SK-N-SH (cell line): ENCODE measurements at regions not wholly inside any gene's neighbourhood (a gene's known extent, or its start where the extent isn't known, plus 50 kb on each side); places are given as distances from the start of the nearest gene placed in this dataset.
A peak's percentile ranks its signal among the peaks of the same experiment; 100 is the strongest.

Source experiments
- CTCF ChIA-PET: fragments of 300-600, 350-600 bp; formaldehyde crosslinking; extraction: SDS; loops from one replicate; lab custom pipeline; 2021; lab: Yijun Ruan, JAX
- POLR2A ChIA-PET: fragments of 350-600 bp; sonication (Branson Sonifier 250); formaldehyde crosslinking; extraction: SDS; loops from one replicate; lab custom pipeline; 2020; ENCODE audit warnings: antibody characterized with exemption, inconsistent platforms; lab: Yijun Ruan, JAX
- DNase-seq: peaks from one replicate; pipeline ENCODE4 v3.0.0; 2012
- H2AFZ ChIP-seq: fragments of 200-600 bp; sonication (generic); 2 replicates; pipeline ENCODE4 v1.8.1; 2016; ENCODE audit warnings: antibody characterized with exemption, mild to moderate bottlenecking, low read depth
- H3F3A ChIP-seq: fragments of 200-600 bp; sonication (generic); replicated peaks from 2 replicates; pipeline ENCODE3; 2016; ENCODE audit warnings: antibody characterized with exemption, mild to moderate bottlenecking; ENCODE audit not compliant: insufficient read depth
- H3K27ac ChIP-seq, 2 experiments: fragments of 200-500 bp in 1 of 2; fragments of 200-600 bp in 1 of 2; sonication (Bioruptor generic) in 1 of 2; sonication (generic), shearing (Covaris generic) in 1 of 2; 2 replicates each; pipeline versions ENCODE4 v1.5.1 to v1.6.1; 2014 to 2016; ENCODE audit warnings: low read depth in 2 of 2, inconsistent platforms in 1 of 2, low read length in 1 of 2, mild to moderate bottlenecking in 1 of 2, mixed read lengths in 1 of 2
- H3K27me3 ChIP-seq: fragments of 200-600 bp; sonication (generic), shearing (Covaris generic); 2 replicates; pipeline ENCODE4 v1.6.1; 2016; ENCODE audit warnings: mixed run types; ENCODE audit not compliant: insufficient read depth
- H3K36me3 ChIP-seq, 2 experiments: fragments of 200-500 bp in 1 of 2; fragments of 200-600 bp in 1 of 2; sonication (Bioruptor generic) in 1 of 2; sonication (generic) in 1 of 2; replicated peaks in 1 of 2; 2 replicates each; pipeline versions ENCODE3 to v1.5.1; 2014 to 2016; ENCODE audit warnings: low read length in 1 of 2, mild to moderate bottlenecking in 1 of 2; ENCODE audit not compliant: insufficient read depth in 2 of 2, control insufficient read depth in 1 of 2
- H3K4me1 ChIP-seq, 2 experiments: fragments of 200-500 bp in 1 of 2; fragments of 200-600 bp in 1 of 2; sonication (Bioruptor generic) in 1 of 2; sonication (generic), shearing (Covaris generic) in 1 of 2; 2 replicates each; pipeline versions ENCODE4 v1.5.1 to v1.6.1; 2014 to 2016; ENCODE audit warnings: low read depth in 1 of 2, low read length in 1 of 2, mixed run types in 1 of 2; ENCODE audit not compliant: insufficient read depth in 2 of 2, control insufficient read depth in 1 of 2
- H3K4me2 ChIP-seq: fragments of 200-600 bp; sonication (generic), shearing (Covaris generic); 2 replicates; pipeline ENCODE4 v1.6.1; 2017; ENCODE audit warnings: mixed run types
- H3K4me3 ChIP-seq, 2 experiments: fragments of 200-500 bp in 1 of 2; fragments of 200-600 bp in 1 of 2; sonication (Bioruptor generic) in 1 of 2; sonication (generic), shearing (Covaris generic) in 1 of 2; 2 replicates each; pipeline versions ENCODE4 v1.5.1 to v1.8.1; 2014 to 2016; ENCODE audit warnings: low read depth in 2 of 2, inconsistent platforms in 1 of 2, low read length in 1 of 2, mild to moderate bottlenecking in 1 of 2, mixed read lengths in 1 of 2, moderate library complexity in 1 of 2
- H3K79me2 ChIP-seq: fragments of 200-600 bp; sonication (generic); 2 replicates; pipeline ENCODE4 v1.8.1; 2017; ENCODE audit warnings: mild to moderate bottlenecking; ENCODE audit not compliant: insufficient read depth
- H3K9ac ChIP-seq: fragments of 200-600 bp; sonication (generic); 2 replicates; pipeline ENCODE4 v1.6.1; 2017; ENCODE audit warnings: mixed run types
- H3K9me2 ChIP-seq: fragments of 200-600 bp; sonication (generic); 2 replicates; pipeline ENCODE4 v1.6.1; 2017; ENCODE audit warnings: mixed run types
- H3K9me3 ChIP-seq: fragments of 200-600 bp; sonication (generic); 2 replicates; pipeline ENCODE4 v1.6.1; 2017; ENCODE audit warnings: mixed run types, mild to moderate bottlenecking, moderate library complexity
- H4K20me1 ChIP-seq: fragments of 200-600 bp; sonication (generic); 2 replicates; pipeline ENCODE4 v1.6.1; 2017; ENCODE audit warnings: mild to moderate bottlenecking, mixed run types; ENCODE audit not compliant: insufficient read depth
- CHD2 ChIP-seq: fragments of 150-350 bp; IDR thresholded peaks from 2 replicates; pipeline ENCODE4 v1.6.1; 2018; ENCODE audit warnings: low read length; ENCODE audit not compliant: partially characterized antibody
- CTCF ChIP-seq: fragments of 200-600 bp; sonication (generic); IDR thresholded peaks from 2 replicates; pipeline ENCODE4 v1.6.1; 2017; ENCODE audit warnings: antibody characterized with exemption, mild to moderate bottlenecking, moderate library complexity
- ELF1 ChIP-seq: IDR thresholded peaks from 2 replicates; pipeline ENCODE4 v1.4.0; 2012
- EP300 ChIP-seq, 2 experiments: IDR thresholded peaks; 2 replicates each; pipeline versions ENCODE4 v1.4.0 to v1.6.1; 2012; ENCODE audit warnings: borderline replicate concordance in 1 of 2, low read depth in 1 of 2, low read length in 1 of 2
- EZH2phosphoT487 ChIP-seq: fragments of 200-600 bp; sonication (generic); IDR thresholded peaks from 2 replicates; pipeline ENCODE4 v1.6.1; 2017; ENCODE audit warnings: low read depth, mixed run types, mild to moderate bottlenecking, antibody characterized with exemption, moderate library complexity, borderline replicate concordance
- FOSL2 ChIP-seq: IDR thresholded peaks from 2 replicates; pipeline ENCODE4 v1.4.0; 2012; ENCODE audit warnings: low read depth, mild to moderate bottlenecking, moderate library complexity, borderline replicate concordance
- FOXM1 ChIP-seq: IDR thresholded peaks from 2 replicates; pipeline ENCODE4 v1.4.0; 2012; ENCODE audit warnings: low read depth, mild to moderate bottlenecking
- GABPA ChIP-seq: IDR thresholded peaks from 2 replicates; pipeline ENCODE4 v1.4.0; 2012; ENCODE audit warnings: low read depth, mild to moderate bottlenecking
- GATA2 ChIP-seq: sonication (generic); formaldehyde crosslinking; IDR thresholded peaks from 2 replicates; pipeline ENCODE4 v1.5.0; 2020; ENCODE audit warnings: mild to moderate bottlenecking, missing genetic modification reagents
- MAX ChIP-seq: IDR thresholded peaks from 2 replicates; pipeline ENCODE4 v1.4.0; 2012; ENCODE audit warnings: low read depth
- MEF2A ChIP-seq: IDR thresholded peaks from 2 replicates; pipeline ENCODE4 v1.4.0; 2012; ENCODE audit warnings: low read depth, borderline replicate concordance
- MXI1 ChIP-seq: IDR thresholded peaks from 2 replicates; pipeline ENCODE4 v1.6.1; 2012; ENCODE audit warnings: mild to moderate bottlenecking, low read depth, low read length, improper control_type of control experiment
- NRF1 ChIP-seq: IDR thresholded peaks from 2 replicates; pipeline ENCODE4 v1.6.1; 2012; ENCODE audit warnings: low read depth, mild to moderate bottlenecking, low read length
- POLR2AphosphoS5 ChIP-seq: IDR thresholded peaks from 2 replicates; pipeline ENCODE4 v1.6.1; 2012; ENCODE audit warnings: low read depth, low read length
- RAD21 ChIP-seq: IDR thresholded peaks from 2 replicates; pipeline ENCODE4 v1.6.1; 2012; ENCODE audit warnings: mild to moderate bottlenecking, low read length
- RCOR1 ChIP-seq: fragments of 150-350 bp; IDR thresholded peaks from 2 replicates; pipeline ENCODE4 v1.6.1; 2017; ENCODE audit warnings: antibody characterized with exemption, low read length
- REST ChIP-seq: IDR thresholded peaks from 2 replicates; pipeline ENCODE4 v1.6.1; 2012; ENCODE audit warnings: mild to moderate bottlenecking, low read depth, low read length, moderate library complexity
- RXRA ChIP-seq: IDR thresholded peaks from 2 replicates; pipeline ENCODE4 v1.4.0; 2012; ENCODE audit warnings: low read depth, mild to moderate bottlenecking, borderline replicate concordance
- SMC3 ChIP-seq: IDR thresholded peaks from 2 replicates; pipeline ENCODE4 v1.6.1; 2012; ENCODE audit warnings: low read depth, low read length, improper control_type of control experiment
- TAF1 ChIP-seq: IDR thresholded peaks from 2 replicates; pipeline ENCODE4 v1.6.1; 2012; ENCODE audit warnings: low read depth, mild to moderate bottlenecking, low read length, moderate library complexity, borderline replicate concordance
- TCF12 ChIP-seq: IDR thresholded peaks from 2 replicates; pipeline ENCODE4 v1.4.0; 2012
- YY1 ChIP-seq: IDR thresholded peaks from 2 replicates; pipeline ENCODE4 v1.4.0; 2012; ENCODE audit warnings: low read depth, mild to moderate bottlenecking
- ZBTB33 ChIP-seq: IDR thresholded peaks from 2 replicates; pipeline ENCODE4 v1.4.0; 2012; ENCODE audit warnings: low read depth, borderline replicate concordance
- WGBS: methylation state at CpG from one replicate; pipeline ENCODE4 v1.1.6; 2017; ENCODE audit warnings: low lambda C conversion rate; 5-methylcytosine and 5-hydroxymethylcytosine counted together
- TF ChIP-seq, protein P1 (sequence below): IDR thresholded peaks from 2 replicates; pipeline ENCODE4; 2012
- TF ChIP-seq, protein P2 (sequence below): IDR thresholded peaks from 2 replicates; pipeline ENCODE4 v1.4.0; 2012; ENCODE audit warnings: low read depth, borderline replicate concordance

DNA sequence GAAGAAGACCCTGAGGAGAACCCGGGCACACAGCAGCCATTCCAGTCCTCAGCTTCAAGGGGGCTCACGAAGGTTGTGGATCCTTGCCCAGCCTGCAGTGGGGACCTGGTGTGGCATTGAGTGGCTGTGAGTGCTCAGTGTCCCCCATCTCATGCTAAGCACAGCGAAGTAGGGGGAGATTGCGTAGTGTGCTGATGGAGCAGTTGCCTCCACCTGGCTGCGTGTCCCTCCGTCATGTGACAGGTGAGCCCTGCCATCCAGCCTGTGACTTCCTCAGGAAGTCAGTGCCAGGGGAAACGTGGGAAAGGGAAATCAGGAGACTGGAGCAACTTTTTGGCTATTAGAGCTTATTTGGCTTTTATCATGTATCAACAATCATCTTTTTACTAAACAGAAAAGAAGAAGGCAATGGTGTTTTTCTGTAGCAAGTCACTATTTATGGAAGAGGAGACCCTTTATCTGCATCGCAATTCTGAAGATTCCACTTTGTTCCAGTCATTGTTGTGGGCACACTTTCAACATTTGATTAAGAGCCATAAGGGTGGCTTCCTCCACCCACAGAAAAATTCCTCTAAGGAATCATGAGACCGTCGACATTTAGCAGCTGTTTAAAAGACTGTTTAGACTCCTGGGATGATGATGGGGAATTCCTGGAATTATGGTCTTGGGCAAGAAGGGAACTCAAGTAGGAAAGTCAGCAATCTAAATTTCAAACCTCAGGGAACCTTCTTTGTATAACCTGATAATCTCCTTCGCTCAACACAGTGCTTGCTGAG lies 126.8 kb upstream of the SPATA13 start:
- H3K9me2 ChIP-seq, result no peaks in the 10 kb centered on the region
- H3K27ac ChIP-seq, result peak overlapping the region; percentile 12 to 74; a peak in 3 of 4 replicates
- no peaks in the 10 kb centered on the region for H3K27me3 ChIP-seq
- 70% methylated on average over 11 of the region's 11 CpGs for WGBS
- ChIA-PET POLR2A (no interaction called here), CTCF (interaction anchor here (1.2 to 1.9 kb wide), 2 partner anchors 8 to 186 kb away, joined by 3 to 5 read pairs; no protein-coding TSS in a partner anchor)
- H3K4me1 ChIP-seq, result peaks cover 17 to 19% of the 10 kb centered on the region in 2 experiments; a peak in 3 of 4 replicates
- DNase-seq, result no peak
- peak overlapping the region; percentile 27; the same call in 1 of the 2 replicates for H3K4me2 ChIP-seq
- H4K20me1 ChIP-seq, result no peaks in the 10 kb centered on the region
- H2AFZ ChIP-seq, result no peak overlapping the region
- no peaks in the 10 kb centered on the region for H3K36me3 ChIP-seq
- H3K79me2 ChIP-seq, result no peaks in the 10 kb centered on the region
- no peak overlapping the region for H3K4me3 ChIP-seq
- H3K9me3 ChIP-seq, result no peaks in the 10 kb centered on the region
- H3K9ac ChIP-seq, result no peak overlapping the region
- no peaks in the 10 kb centered on the region for H3F3A ChIP-seq
- TF ChIP-seq POLR2AphosphoS5, result no peak
- TF ChIP-seq REST, result no peak
- TF ChIP-seq TAF1, result no peak
- TF ChIP-seq EP300 (IDR thresholded peaks at IDR 0.05; ENCODE audit: borderline replicate concordance in 1 of 2, low read depth in 1 of 2, low read length in 1 of 2), result peak in 1 of 2 experiments; percentile 50; a peak in 1 of 4 replicates
- no peak for TF ChIP-seq MEF2A
- no peak for TF ChIP-seq GATA2 (CRISPR knock-in tag)
- no peak for TF ChIP-seq ZBTB33
- TF ChIP-seq MAX, result no peak
- TF ChIP-seq GABPA, result no peak
- TF ChIP-seq MXI1, result no peak
- no peak for TF ChIP-seq NRF1
- TF ChIP-seq FOSL2, result no peak
- no peak for TF ChIP-seq CHD2
- no peak for TF ChIP-seq EZH2phosphoT487
- TF ChIP-seq RAD21, result no peak
- TF ChIP-seq, protein P1, sequence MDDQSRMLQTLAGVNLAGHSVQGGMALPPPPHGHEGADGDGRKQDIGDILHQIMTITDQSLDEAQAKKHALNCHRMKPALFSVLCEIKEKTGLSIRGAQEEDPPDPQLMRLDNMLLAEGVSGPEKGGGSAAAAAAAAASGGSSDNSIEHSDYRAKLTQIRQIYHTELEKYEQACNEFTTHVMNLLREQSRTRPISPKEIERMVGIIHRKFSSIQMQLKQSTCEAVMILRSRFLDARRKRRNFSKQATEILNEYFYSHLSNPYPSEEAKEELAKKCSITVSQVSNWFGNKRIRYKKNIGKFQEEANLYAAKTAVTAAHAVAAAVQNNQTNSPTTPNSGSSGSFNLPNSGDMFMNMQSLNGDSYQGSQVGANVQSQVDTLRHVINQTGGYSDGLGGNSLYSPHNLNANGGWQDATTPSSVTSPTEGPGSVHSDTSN, result peak; percentile 43
- no peak for TF ChIP-seq RXRA
- no peak for TF ChIP-seq RCOR1
- no peak for TF ChIP-seq CTCF
- no peak for TF ChIP-seq SMC3
- TF ChIP-seq FOXM1, result no peak
- TF ChIP-seq TCF12, result peak; percentile 61
- TF ChIP-seq, protein P2, sequence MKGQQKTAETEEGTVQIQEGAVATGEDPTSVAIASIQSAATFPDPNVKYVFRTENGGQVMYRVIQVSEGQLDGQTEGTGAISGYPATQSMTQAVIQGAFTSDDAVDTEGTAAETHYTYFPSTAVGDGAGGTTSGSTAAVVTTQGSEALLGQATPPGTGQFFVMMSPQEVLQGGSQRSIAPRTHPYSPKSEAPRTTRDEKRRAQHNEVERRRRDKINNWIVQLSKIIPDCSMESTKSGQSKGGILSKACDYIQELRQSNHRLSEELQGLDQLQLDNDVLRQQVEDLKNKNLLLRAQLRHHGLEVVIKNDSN, result no peak
- no peak for TF ChIP-seq ELF1
- no peak for TF ChIP-seq YY1
